Peyer's patch (tissue), 4 donors: ENCODE measurements at regions not wholly inside any gene's neighbourhood (a gene's known extent, or its start where the extent isn't known, plus 50 kb on each side); places are given as distances from the start of the nearest gene placed in this dataset.

Experiments
- DNase-seq, 3 donors: peaks; one replicate each; pipeline ENCODE4 v3.0.0-alpha.2; 2017 to 2019
- H3K27ac ChIP-seq, 4 donors: fragments of 200-600 bp; sonication (generic); one replicate each; pipeline ENCODE4 v1.5.1; 2016 to 2019
- H3K27me3 ChIP-seq, 2 donors: fragments of 200-600 bp; sonication (generic); one replicate each; pipeline ENCODE4 v1.5.1; 2019
- H3K36me3 ChIP-seq, 3 donors: fragments of 200-600 bp; sonication (generic); one replicate each; pipeline ENCODE4 v1.5.1; 2016 to 2019
- H3K4me1 ChIP-seq, 4 donors: fragments of 200-600 bp; sonication (generic); one replicate each; pipeline ENCODE4 v1.5.1; 2016 to 2019
- H3K4me3 ChIP-seq, 4 donors: fragments of 200-600 bp; sonication (generic); 1 replicate in 3 of 4; 2 replicates in 1 of 4; pipeline ENCODE4 v1.5.1; 2016 to 2019; ENCODE audit warnings: mild to moderate bottlenecking in 1 of 4
- H3K9me3 ChIP-seq, 4 donors: fragments of 200-600 bp; sonication (generic); one replicate each; pipeline ENCODE4 v1.5.1; 2016 to 2019; ENCODE audit warnings: mild to moderate bottlenecking in 1 of 4
- POLR2A ChIP-seq, 2 donors: fragments of 450-650 bp; IDR thresholded peaks; one replicate each; pipeline ENCODE4 v1.5.1; 2017; ENCODE audit warnings: antibody characterized with exemption in 2 of 2, mild to moderate bottlenecking in 2 of 2, moderate library complexity in 2 of 2
- TF ChIP-seq, protein P1 (sequence below), 6 experiments: fragments of 450-650 bp in 4 of 6; fragments of 200-600 bp in 2 of 6; sonication (generic) in 1 of 6; IDR thresholded peaks; one replicate each; pipeline ENCODE4 v1.5.1; 2017 to 2019; ENCODE audit warnings: antibody characterized with exemption in 6 of 6, mild to moderate bottlenecking in 3 of 6, moderate library complexity in 1 of 6

DNA sequence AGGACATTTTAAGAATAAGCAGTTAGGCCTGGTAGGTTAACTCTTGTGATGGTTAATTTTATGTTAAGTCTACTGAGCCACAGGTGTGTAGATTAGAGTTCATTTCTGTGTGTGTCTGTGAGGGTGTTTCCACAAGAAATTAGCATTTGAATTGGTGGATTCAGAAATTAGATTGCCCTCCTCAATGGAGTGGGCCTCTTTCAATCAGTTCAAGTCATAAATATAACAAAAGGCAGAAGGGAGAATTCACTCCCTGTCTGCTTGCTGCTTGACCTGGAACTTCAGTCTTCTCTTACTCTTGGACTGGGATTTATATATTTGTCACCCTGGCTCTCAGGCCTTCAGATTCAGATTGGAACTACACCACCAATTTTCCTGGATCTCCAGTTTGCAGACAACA is 55.3 kb upstream of the POM121L12 start:
- Histone ChIP-seq H3K27ac (no peak overlapping the region), H3K27me3 (no peaks in the 10 kb centered on the region), H3K4me1 (no peaks in the 10 kb centered on the region), H3K9me3 (peaks cover 0 to 5% (median 2%) of the 10 kb centered on the region in 4 donors), H3K4me3 (no peak overlapping the region), H3K36me3 (no peaks in the 10 kb centered on the region)
- no peak for TF ChIP-seq POLR2A (IDR thresholded peaks at IDR 0.05)
- TF ChIP-seq, protein P1, sequence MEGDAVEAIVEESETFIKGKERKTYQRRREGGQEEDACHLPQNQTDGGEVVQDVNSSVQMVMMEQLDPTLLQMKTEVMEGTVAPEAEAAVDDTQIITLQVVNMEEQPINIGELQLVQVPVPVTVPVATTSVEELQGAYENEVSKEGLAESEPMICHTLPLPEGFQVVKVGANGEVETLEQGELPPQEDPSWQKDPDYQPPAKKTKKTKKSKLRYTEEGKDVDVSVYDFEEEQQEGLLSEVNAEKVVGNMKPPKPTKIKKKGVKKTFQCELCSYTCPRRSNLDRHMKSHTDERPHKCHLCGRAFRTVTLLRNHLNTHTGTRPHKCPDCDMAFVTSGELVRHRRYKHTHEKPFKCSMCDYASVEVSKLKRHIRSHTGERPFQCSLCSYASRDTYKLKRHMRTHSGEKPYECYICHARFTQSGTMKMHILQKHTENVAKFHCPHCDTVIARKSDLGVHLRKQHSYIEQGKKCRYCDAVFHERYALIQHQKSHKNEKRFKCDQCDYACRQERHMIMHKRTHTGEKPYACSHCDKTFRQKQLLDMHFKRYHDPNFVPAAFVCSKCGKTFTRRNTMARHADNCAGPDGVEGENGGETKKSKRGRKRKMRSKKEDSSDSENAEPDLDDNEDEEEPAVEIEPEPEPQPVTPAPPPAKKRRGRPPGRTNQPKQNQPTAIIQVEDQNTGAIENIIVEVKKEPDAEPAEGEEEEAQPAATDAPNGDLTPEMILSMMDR (IDR thresholded peaks at IDR 0.05) = no peak
- DNase-seq = no peak

DNA sequence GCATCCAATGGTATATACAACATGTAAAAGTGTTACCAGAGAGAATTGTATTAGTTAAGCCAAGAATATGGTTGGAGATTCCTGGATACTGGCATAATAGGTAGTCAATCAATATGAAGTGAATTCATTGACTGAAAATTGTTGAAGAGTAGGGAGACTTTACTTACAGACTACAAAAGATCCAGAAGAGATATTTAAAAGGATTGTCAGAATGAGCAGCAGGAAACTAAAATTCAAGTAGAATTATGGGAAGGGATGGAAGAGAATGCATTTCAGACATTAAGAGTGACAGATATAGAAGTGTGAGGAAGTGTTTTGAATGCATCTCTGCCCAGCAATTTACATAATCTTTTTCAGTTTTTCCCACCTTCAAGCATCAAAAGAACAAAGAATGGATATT is 62.3 kb upstream of the POM121L12 start:
- Histone ChIP-seq H3K9me3 (no peaks in the 10 kb centered on the region), H3K4me3 (no peak overlapping the region), H3K4me1 (no peaks in the 10 kb centered on the region), H3K27ac (no peak overlapping the region), H3K36me3 (no peaks in the 10 kb centered on the region), H3K27me3 (no peaks in the 10 kb centered on the region)
- DNase-seq = no peak
- TF ChIP-seq, protein P1 (IDR thresholded peaks at IDR 0.05) = no peak
- no peak for TF ChIP-seq POLR2A (IDR thresholded peaks at IDR 0.05)

DNA sequence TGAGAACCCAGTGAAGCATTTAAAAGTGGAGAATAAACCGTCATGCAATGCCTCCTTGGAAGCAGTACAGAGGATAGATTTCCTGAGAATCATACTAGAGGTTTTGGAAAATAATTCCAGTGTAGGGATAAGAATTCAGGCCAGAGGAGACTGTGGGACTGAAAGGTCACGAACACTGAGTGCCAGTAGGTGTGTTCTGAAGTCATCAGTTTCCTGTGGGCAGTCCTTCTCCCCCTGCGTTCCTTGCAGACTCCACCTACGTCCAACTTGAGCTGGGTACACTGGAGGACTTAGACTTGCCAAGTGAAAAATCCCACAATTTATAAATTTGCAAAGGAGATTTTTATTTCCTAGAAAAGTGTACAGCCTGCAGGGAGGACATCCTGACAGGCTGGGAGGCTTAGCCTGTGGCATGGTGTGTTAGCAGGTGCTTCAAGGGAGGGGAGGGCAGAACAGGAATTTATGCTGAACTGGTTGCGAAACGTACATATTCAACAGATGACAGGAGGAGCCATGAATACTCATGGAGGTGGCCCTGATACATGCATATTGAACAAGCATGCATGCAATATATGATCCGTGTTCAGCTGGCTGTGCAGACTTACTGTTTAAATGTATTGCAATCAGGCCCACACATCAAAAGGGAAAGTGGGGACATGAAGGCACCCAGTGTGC is 72.9 kb upstream of the POM121L12 start:
- no peaks in the 10 kb centered on the region for H3K27me3 ChIP-seq
- H3K4me1 ChIP-seq = no peaks in the 10 kb centered on the region
- no peaks in the 10 kb centered on the region for H3K36me3 ChIP-seq
- TF ChIP-seq, protein P1 (IDR thresholded peaks at IDR 0.05) = no peak
- TF ChIP-seq POLR2A (IDR thresholded peaks at IDR 0.05) = no peak
- no peaks in the 10 kb centered on the region for H3K9me3 ChIP-seq
- DNase-seq = no peak
- no peak overlapping the region for H3K27ac ChIP-seq
- H3K4me3 ChIP-seq = no peak overlapping the region

DNA sequence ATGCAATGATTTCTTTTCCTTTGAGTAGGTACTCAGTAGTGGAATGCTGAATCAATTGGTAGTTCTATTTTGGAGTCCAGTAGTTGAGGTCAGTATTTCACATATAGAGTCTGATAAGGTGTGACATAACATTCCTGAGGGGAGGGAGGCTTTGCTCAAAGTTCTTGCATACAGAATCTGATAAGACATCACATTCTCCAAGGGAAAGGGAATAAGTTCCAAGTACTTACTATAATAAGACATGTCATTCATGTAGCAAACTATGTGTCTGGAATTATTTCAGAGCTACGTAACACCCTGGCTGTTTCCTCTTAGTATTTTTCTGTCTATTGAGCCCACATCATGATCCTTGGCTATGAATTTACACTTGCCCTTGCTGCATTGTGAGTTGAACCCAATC is 74.3 kb upstream of the POM121L12 start:
- Histone ChIP-seq H3K4me3 (no peak overlapping the region), H3K36me3 (no peaks in the 10 kb centered on the region), H3K27ac (no peak overlapping the region), H3K27me3 (no peaks in the 10 kb centered on the region), H3K9me3 (no peaks in the 10 kb centered on the region), H3K4me1 (no peaks in the 10 kb centered on the region)
- no peak for TF ChIP-seq POLR2A (IDR thresholded peaks at IDR 0.05)
- TF ChIP-seq, protein P1 (IDR thresholded peaks at IDR 0.05) = no peak
- DNase-seq = no peak

DNA sequence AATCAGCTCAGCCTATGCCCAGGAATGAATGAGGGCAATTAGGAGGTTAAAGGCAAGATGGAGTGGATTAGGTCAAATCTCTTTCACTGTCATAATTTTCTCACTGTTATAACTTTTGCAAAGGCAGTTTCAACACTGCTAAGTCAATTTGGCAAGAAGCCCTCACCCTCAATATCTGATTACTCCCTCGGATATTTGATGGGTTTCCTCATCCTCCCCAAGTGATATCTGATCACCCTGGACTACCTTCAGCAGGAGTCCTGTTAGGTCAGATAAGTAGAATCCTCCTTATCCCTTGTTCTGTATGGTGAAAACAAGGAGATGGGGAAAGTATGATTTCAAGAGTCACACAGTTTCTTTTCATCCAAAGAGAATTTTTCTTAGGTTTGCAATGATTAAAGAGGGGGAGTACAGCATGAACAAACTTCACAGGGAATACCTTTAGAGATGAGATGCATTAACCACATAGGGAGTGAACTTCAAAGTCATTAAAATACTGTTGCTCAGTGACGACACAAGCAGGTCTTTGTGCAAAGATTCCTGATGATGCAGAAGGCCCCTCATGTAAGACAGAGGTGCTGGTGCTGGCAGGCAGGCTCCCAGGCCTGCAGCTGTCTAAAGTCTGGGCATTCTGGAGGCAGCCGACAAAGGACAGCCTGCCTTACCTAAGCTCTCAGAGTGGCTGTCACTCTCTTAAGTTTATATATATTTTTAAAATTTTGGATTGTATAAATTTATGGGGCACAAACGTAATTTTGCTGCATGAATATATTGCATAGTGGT is 75.4 kb upstream of the POM121L12 start:
- Histone ChIP-seq H3K27ac (no peak overlapping the region), H3K4me3 (no peak overlapping the region), H3K9me3 (no peaks in the 10 kb centered on the region), H3K27me3 (no peaks in the 10 kb centered on the region), H3K36me3 (no peaks in the 10 kb centered on the region), H3K4me1 (no peaks in the 10 kb centered on the region)
- no peak for TF ChIP-seq POLR2A (IDR thresholded peaks at IDR 0.05)
- TF ChIP-seq, protein P1 (IDR thresholded peaks at IDR 0.05) = no peak
- DNase-seq = no peak
